GM23338 (cell line): ENCODE measurements at regions not wholly inside any gene's neighbourhood (a gene's known extent, or its start where the extent isn't known, plus 50 kb on each side); places are given as distances from the start of the nearest gene placed in this dataset.

Source experiments
- ATAC-seq: fragments of 200-7000 bp; cut with Tn5 transposase; 3 replicates; pipeline ENCODE4 v1.9.1; 2020
- DNase-seq: peaks from one replicate; pipeline ENCODE4 v3.0.0-alpha.2; 2015; ENCODE audit warnings: low spot score
- H2AFZ ChIP-seq: fragments of 200-600 bp; sonication (generic); 2 replicates; pipeline ENCODE4 v1.8.0; 2016; ENCODE audit warnings: antibody characterized with exemption, mild to moderate bottlenecking, moderate library complexity
- H3F3A ChIP-seq: fragments of 200-600 bp; sonication (generic); replicated peaks from 2 replicates; pipeline ENCODE4 v1.8.0; 2017; ENCODE audit warnings: antibody characterized with exemption, mixed run types, low read depth
- H3K27ac ChIP-seq: fragments of 200-600 bp; sonication (generic); 2 replicates; pipeline ENCODE4 v1.6.1; 2016; ENCODE audit warnings: low read depth
- H3K27me3 ChIP-seq: fragments of 200-600 bp; sonication (generic); 2 replicates; pipeline ENCODE4 v1.8.0; 2016; ENCODE audit warnings: mild to moderate bottlenecking, mixed run types, moderate library complexity; ENCODE audit not compliant: insufficient read depth
- H3K36me3 ChIP-seq: fragments of 200-600 bp; sonication (generic); 2 replicates; pipeline ENCODE4 v1.8.0; 2016; ENCODE audit warnings: mild to moderate bottlenecking; ENCODE audit not compliant: insufficient read depth
- H3K4me1 ChIP-seq: fragments of 200-600 bp; sonication (generic); 2 replicates; pipeline ENCODE4 v1.8.0; 2016; ENCODE audit warnings: mild to moderate bottlenecking, moderate library complexity; ENCODE audit not compliant: insufficient read depth
- H3K4me2 ChIP-seq: fragments of 200-600 bp; sonication (generic); 2 replicates; pipeline ENCODE4 v1.7.1; 2017; ENCODE audit warnings: mixed run types
- H3K4me3 ChIP-seq: fragments of 200-600 bp; sonication (generic); 2 replicates; pipeline ENCODE4 v1.6.1; 2016; ENCODE audit warnings: mixed run types
- H3K79me2 ChIP-seq: fragments of 200-600 bp; sonication (generic); replicated peaks from 2 replicates; pipeline ENCODE4 v1.8.0; 2017; ENCODE audit warnings: mild to moderate bottlenecking; ENCODE audit not compliant: insufficient read depth
- H3K9me2 ChIP-seq: fragments of 200-600 bp; sonication (generic); 2 replicates; pipeline ENCODE4 v1.8.0; 2017; ENCODE audit not compliant: insufficient read depth
- H4K20me1 ChIP-seq: fragments of 200-600 bp; sonication (generic); replicated peaks from 2 replicates; pipeline ENCODE4 v1.8.0; 2017; ENCODE audit warnings: mild to moderate bottlenecking; ENCODE audit not compliant: insufficient read depth
- H3K27ac Mint-ChIP-seq: 2 replicates; pipeline ENCODE4 v1.8.0; 2020; ENCODE audit warnings: inconsistent platforms, mild to moderate bottlenecking, moderate library complexity, mixed read lengths
- H3K27me3 Mint-ChIP-seq: 3 replicates; pipeline ENCODE4 v1.8.0; 2022; ENCODE audit warnings: low read depth, mild to moderate bottlenecking, moderate library complexity, mixed read lengths, inconsistent platforms; ENCODE audit not compliant: insufficient read depth, poor library complexity
- H3K36me3 Mint-ChIP-seq: 3 replicates; pipeline ENCODE4 v1.8.0; 2021; ENCODE audit warnings: low read depth, mild to moderate bottlenecking, inconsistent platforms, moderate library complexity, mixed read lengths
- H3K4me1 Mint-ChIP-seq: 3 replicates; pipeline ENCODE4 v1.8.0; 2020; ENCODE audit warnings: mild to moderate bottlenecking, inconsistent platforms, mixed read lengths
- H3K4me3 Mint-ChIP-seq: 3 replicates; pipeline ENCODE4 v1.8.0; 2021; ENCODE audit warnings: moderate library complexity, mild to moderate bottlenecking, inconsistent platforms, mixed read lengths
- H3K9me3 Mint-ChIP-seq: 3 replicates; pipeline ENCODE4 v1.8.0; 2020; ENCODE audit warnings: moderate library complexity, mild to moderate bottlenecking, inconsistent platforms, mixed read lengths
- CREB1 ChIP-seq: fragments of 250-450 bp; sonication (Bioruptor Pico); IDR thresholded peaks from 2 replicates; pipeline ENCODE4 v1.5.0; 2020; ENCODE audit warnings: low read depth, mild to moderate bottlenecking, moderate library complexity
- CTCF ChIP-seq, 2 experiments: fragments of 200-600 bp in 1 of 2; sonication (generic) in 1 of 2; conservative IDR thresholded peaks; 2 replicates each; pipeline versions ENCODE4 v1.5.1 to v1.6.1; 2016 to 2017; ENCODE audit warnings: antibody characterized with exemption in 2 of 2, low read depth in 2 of 2, mild to moderate bottlenecking in 2 of 2, moderate library complexity in 1 of 2
- EZH2 ChIP-seq: fragments of 200-600 bp; sonication (generic); IDR thresholded peaks from one replicate; pipeline ENCODE4 v1.8.0; 2017; ENCODE audit warnings: antibody characterized with exemption, mild to moderate bottlenecking, low read depth; ENCODE audit not compliant: unreplicated experiment
- EZH2phosphoT487 ChIP-seq: fragments of 200-600 bp; sonication (generic); IDR thresholded peaks from one replicate; pipeline ENCODE4 v1.8.1; 2018; ENCODE audit warnings: antibody characterized with exemption; ENCODE audit not compliant: unreplicated experiment
- JUNB ChIP-seq: IDR thresholded peaks from one replicate; pipeline ENCODE4 v1.6.1; 2016; ENCODE audit warnings: antibody characterized with exemption; ENCODE audit not compliant: unreplicated experiment
- NANOG ChIP-seq: IDR thresholded peaks from 2 replicates; pipeline ENCODE4 v1.6.1; 2016; ENCODE audit warnings: antibody characterized with exemption, borderline replicate concordance
- POLR2AphosphoS5 ChIP-seq: IDR thresholded peaks from 2 replicates; pipeline ENCODE4 v1.6.1; 2016; ENCODE audit warnings: antibody characterized with exemption, low read depth
- STAT1 ChIP-seq: IDR thresholded peaks from one replicate; pipeline ENCODE4 v1.6.1; 2016; ENCODE audit warnings: antibody characterized with exemption; ENCODE audit not compliant: unreplicated experiment
- ZNF114 ChIP-seq: fragments of 250-450 bp; sonication (Bioruptor Pico); IDR thresholded peaks from 2 replicates; pipeline ENCODE4 v1.5.0; 2020; ENCODE audit warnings: mild to moderate bottlenecking, moderate library complexity
- ZNF331 ChIP-seq: fragments of 250-450 bp; sonication (Bioruptor Pico); IDR thresholded peaks from 2 replicates; pipeline ENCODE4 v1.5.0; 2020; ENCODE audit warnings: low read depth, mild to moderate bottlenecking, moderate library complexity
- ZNF462 ChIP-seq: fragments of 250-450 bp; sonication (Bioruptor Pico); IDR thresholded peaks from 2 replicates; pipeline ENCODE4 v1.5.0; 2020; ENCODE audit warnings: mild to moderate bottlenecking, moderate library complexity
- TF ChIP-seq, protein P1 (sequence below): IDR thresholded peaks from one replicate; pipeline ENCODE4 v1.6.1; 2018; ENCODE audit warnings: antibody characterized with exemption; ENCODE audit not compliant: unreplicated experiment
- TF ChIP-seq, protein P2 (sequence below): IDR thresholded peaks from 2 replicates; pipeline ENCODE4 v1.6.1; 2016; ENCODE audit warnings: antibody characterized with exemption

DNA sequence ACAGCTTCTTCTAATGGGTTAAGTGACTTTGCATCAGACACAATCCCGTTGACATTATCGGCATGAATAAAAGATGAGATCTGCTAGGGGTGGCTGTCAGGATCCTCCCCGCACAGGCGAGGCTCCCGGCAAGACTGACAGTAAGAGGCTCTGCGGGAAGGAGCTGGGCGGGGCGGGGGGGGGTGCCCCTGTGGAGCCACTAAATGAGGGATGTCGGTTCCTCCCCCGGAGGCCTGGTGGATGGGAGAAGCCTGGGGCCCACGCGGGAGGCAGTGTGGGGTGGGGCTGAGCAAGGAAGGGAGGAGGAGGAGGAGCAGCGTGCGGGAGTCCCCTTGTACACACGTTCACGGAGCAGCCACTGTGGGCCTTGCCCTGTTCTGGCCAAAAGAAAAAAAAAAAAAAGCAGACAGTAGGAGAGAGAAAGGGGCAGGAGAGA lies 190.9 kb upstream of the GSE1 start:
- Histone ChIP-seq H4K20me1 (no peaks in the 10 kb centered on the region; the same call in 1 of the 2 replicates), H3K4me1 (peaks cover 15% of the 10 kb centered on the region; the same call in 1 of the 2 replicates), H3K27me3 (no peaks in the 10 kb centered on the region), H3F3A (no peaks in the 10 kb centered on the region), H3K4me3 (no peak overlapping the region), H3K79me2 (no peaks in the 10 kb centered on the region), H3K9me2 (no peaks in the 10 kb centered on the region), H2AFZ (no peak overlapping the region), H3K36me3 (no peaks in the 10 kb centered on the region), H3K27ac (peak overlapping the region; percentile 19; the same call in 1 of the 2 replicates), H3K4me2 (peak overlapping the region; percentile 43; the same call in 1 of the 2 replicates)
- Mint-ChIP-seq H3K4me1 (peaks cover 29% of the 10 kb centered on the region), H3K27ac (peak overlapping the region; percentile 80; the same call in 1 of the 2 replicates), H3K36me3 (no peaks in the 10 kb centered on the region), H3K27me3 (peaks cover 25% of the 10 kb centered on the region), H3K9me3 (no peaks in the 10 kb centered on the region; the same call in 2 of the 3 replicates), H3K4me3 (peak overlapping the region; percentile 21; the same call in 1 of the 3 replicates)
- ATAC-seq (peak; percentile 24), DNase-seq (no peak)
- TF ChIP-seq STAT1 (no peak), CTCF (conservative IDR thresholded peaks at IDR 0.05; ENCODE audit: low read depth in 2 of 2) (no peak), EZH2 (no peak), JUNB (no peak), POLR2AphosphoS5 (no peak), ZNF331 (CRISPR knock-in tag) (no peak), ZNF462 (CRISPR knock-in tag) (no peak), ZNF114 (no peak), NANOG (no peak), EZH2phosphoT487 (no peak), CREB1 (CRISPR knock-in tag) (no peak)
- TF ChIP-seq, protein P1, sequence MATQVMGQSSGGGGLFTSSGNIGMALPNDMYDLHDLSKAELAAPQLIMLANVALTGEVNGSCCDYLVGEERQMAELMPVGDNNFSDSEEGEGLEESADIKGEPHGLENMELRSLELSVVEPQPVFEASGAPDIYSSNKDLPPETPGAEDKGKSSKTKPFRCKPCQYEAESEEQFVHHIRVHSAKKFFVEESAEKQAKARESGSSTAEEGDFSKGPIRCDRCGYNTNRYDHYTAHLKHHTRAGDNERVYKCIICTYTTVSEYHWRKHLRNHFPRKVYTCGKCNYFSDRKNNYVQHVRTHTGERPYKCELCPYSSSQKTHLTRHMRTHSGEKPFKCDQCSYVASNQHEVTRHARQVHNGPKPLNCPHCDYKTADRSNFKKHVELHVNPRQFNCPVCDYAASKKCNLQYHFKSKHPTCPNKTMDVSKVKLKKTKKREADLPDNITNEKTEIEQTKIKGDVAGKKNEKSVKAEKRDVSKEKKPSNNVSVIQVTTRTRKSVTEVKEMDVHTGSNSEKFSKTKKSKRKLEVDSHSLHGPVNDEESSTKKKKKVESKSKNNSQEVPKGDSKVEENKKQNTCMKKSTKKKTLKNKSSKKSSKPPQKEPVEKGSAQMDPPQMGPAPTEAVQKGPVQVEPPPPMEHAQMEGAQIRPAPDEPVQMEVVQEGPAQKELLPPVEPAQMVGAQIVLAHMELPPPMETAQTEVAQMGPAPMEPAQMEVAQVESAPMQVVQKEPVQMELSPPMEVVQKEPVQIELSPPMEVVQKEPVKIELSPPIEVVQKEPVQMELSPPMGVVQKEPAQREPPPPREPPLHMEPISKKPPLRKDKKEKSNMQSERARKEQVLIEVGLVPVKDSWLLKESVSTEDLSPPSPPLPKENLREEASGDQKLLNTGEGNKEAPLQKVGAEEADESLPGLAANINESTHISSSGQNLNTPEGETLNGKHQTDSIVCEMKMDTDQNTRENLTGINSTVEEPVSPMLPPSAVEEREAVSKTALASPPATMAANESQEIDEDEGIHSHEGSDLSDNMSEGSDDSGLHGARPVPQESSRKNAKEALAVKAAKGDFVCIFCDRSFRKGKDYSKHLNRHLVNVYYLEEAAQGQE: no peak
- TF ChIP-seq, protein P2, sequence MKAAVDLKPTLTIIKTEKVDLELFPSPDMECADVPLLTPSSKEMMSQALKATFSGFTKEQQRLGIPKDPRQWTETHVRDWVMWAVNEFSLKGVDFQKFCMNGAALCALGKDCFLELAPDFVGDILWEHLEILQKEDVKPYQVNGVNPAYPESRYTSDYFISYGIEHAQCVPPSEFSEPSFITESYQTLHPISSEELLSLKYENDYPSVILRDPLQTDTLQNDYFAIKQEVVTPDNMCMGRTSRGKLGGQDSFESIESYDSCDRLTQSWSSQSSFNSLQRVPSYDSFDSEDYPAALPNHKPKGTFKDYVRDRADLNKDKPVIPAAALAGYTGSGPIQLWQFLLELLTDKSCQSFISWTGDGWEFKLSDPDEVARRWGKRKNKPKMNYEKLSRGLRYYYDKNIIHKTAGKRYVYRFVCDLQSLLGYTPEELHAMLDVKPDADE: no peak
